GM12878 (cell line): ENCODE measurements at regions not wholly inside any gene's neighbourhood (a gene's known extent, or its start where the extent isn't known, plus 50 kb on each side); places are given as distances from the start of the nearest gene placed in this dataset.

ENCODE experiments used
- EZH2 ChIP-seq: IDR thresholded peaks from 2 replicates; pipeline ENCODE4 v1.6.1; 2012; ENCODE audit warnings: low read depth, mild to moderate bottlenecking, control low read depth, inconsistent platforms, low read length, borderline replicate concordance; ENCODE audit not compliant: control insufficient read depth
- HDGF ChIP-seq: fragments of 450-650 bp; IDR thresholded peaks from 2 replicates; pipeline ENCODE4 v1.6.1; 2016; ENCODE audit warnings: antibody characterized with exemption
- KDM1A ChIP-seq: fragments of 200-600 bp; sonication (generic); IDR thresholded peaks from 2 replicates; pipeline ENCODE4 v1.6.1; 2016; ENCODE audit warnings: borderline replicate concordance
- TF ChIP-seq, protein P1 (sequence below), 3 experiments: IDR thresholded peaks in 2 of 3; conservative IDR thresholded peaks in 1 of 3; 2 replicates each; pipeline ENCODE4 v1.5.1; 2011; ENCODE audit warnings: low read depth in 3 of 3, low read length in 3 of 3, mild to moderate bottlenecking in 3 of 3, control low read depth in 2 of 3, moderate library complexity in 2 of 3, inconsistent platforms in 1 of 3, mixed read lengths in 1 of 3; ENCODE audit not compliant: control insufficient read depth in 2 of 3, insufficient read depth in 1 of 3; ENCODE audit errors: extremely low read depth in 1 of 3

DNA sequence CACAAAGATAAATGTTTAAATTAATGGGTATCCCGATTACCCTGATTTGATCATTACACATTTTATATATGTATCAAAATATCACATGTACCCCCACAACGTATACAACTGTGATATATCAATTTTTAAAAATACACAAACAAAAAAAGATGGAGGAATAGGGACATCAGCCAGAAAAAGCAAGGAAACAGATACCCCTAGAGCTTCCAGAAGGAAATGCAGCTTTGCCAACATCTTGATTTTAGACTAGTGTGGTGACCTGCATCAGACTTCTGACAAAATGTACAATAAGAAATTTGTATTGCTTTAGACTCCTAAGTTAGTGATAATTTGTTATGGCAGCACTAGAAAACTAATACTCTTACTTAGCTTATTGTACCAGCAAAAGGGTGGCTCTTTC is 483.8 kb downstream of the TUSC7 start:
- no peak for TF ChIP-seq EZH2
- TF ChIP-seq KDM1A, result no peak
- TF ChIP-seq, protein P1, sequence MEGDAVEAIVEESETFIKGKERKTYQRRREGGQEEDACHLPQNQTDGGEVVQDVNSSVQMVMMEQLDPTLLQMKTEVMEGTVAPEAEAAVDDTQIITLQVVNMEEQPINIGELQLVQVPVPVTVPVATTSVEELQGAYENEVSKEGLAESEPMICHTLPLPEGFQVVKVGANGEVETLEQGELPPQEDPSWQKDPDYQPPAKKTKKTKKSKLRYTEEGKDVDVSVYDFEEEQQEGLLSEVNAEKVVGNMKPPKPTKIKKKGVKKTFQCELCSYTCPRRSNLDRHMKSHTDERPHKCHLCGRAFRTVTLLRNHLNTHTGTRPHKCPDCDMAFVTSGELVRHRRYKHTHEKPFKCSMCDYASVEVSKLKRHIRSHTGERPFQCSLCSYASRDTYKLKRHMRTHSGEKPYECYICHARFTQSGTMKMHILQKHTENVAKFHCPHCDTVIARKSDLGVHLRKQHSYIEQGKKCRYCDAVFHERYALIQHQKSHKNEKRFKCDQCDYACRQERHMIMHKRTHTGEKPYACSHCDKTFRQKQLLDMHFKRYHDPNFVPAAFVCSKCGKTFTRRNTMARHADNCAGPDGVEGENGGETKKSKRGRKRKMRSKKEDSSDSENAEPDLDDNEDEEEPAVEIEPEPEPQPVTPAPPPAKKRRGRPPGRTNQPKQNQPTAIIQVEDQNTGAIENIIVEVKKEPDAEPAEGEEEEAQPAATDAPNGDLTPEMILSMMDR (IDR thresholded peaks at IDR 0.05 in 2 of 3, conservative IDR thresholded peaks at IDR 0.05 in 1 of 3; ENCODE audit: control insufficient read depth in 2 of 3, extremely low read depth in 1 of 3, insufficient read depth in 1 of 3, low read depth in 3 of 3, low read length in 3 of 3), result 0 out of 6 replicates have a peak, but pooled peaks of 2 of the 3 experiments have one; percentile 7 to 11
- no peak for TF ChIP-seq HDGF
